DND-41 (cell line): ENCODE measurements at regions not wholly inside any gene's neighbourhood (a gene's known extent, or its start where the extent isn't known, plus 50 kb on each side); places are given as distances from the start of the nearest gene placed in this dataset.

Experiments
- CTCF ChIP-seq: IDR thresholded peaks from 2 replicates; pipeline ENCODE4 v1.5.1; 2012; ENCODE audit warnings: borderline replicate concordance, low read length, moderate library complexity, mild to moderate bottlenecking; ENCODE audit not compliant: poor library complexity, severe bottlenecking; ENCODE audit errors: extremely low read depth
- EZH2 ChIP-seq: IDR thresholded peaks from 3 replicates; pipeline ENCODE4 v1.6.1; 2012; ENCODE audit warnings: borderline replicate concordance, low read depth, mild to moderate bottlenecking, moderate library complexity, low read length, inconsistent platforms; ENCODE audit not compliant: severe bottlenecking

- no peak for TF ChIP-seq CTCF
- TF ChIP-seq EZH2: no peak
These were observed 69.6 kb downstream of the SLC41A2 start for GRCh38 chr12:104888481-104888880.
